HL-60 (cell line): ENCODE measurements at regions not wholly inside any gene's neighbourhood (a gene's known extent, or its start where the extent isn't known, plus 50 kb on each side); places are given as distances from the start of the nearest gene placed in this dataset.

ENCODE experiments used
- DNase-seq, 2 experiments: peaks; one replicate each; pipeline ENCODE4 v3.0.0-alpha.2; 2010 to 2020; ENCODE audit warnings: low read depth in 1 of 2, low spot score in 1 of 2
- H3K27ac ChIP-seq: fragments of 250-450 bp; sonication (Bioruptor Pico); replicated peaks from 2 replicates; pipeline ENCODE4 v1.5.1; 2020; ENCODE audit warnings: mild to moderate bottlenecking, moderate library complexity
- H3K27me3 ChIP-seq: fragments of 250-450 bp; sonication (Bioruptor Pico); 2 replicates; pipeline ENCODE4 v1.5.1; 2021; ENCODE audit warnings: mild to moderate bottlenecking, moderate library complexity; ENCODE audit not compliant: insufficient read depth, poor library complexity, severe bottlenecking
- H3K4me3 ChIP-seq: replicated peaks from 2 replicates; pipeline ENCODE4 v1.5.1; 2011; ENCODE audit warnings: mild to moderate bottlenecking, control low read depth, low read length; ENCODE audit not compliant: insufficient read depth
- GABPA ChIP-seq: IDR thresholded peaks from 2 replicates; pipeline ENCODE4 v1.6.1; 2012; ENCODE audit warnings: low read depth
- POLR2AphosphoS5 ChIP-seq: IDR thresholded peaks from 2 replicates; pipeline ENCODE4 v1.6.1; 2012; ENCODE audit warnings: low read depth
- SPI1 ChIP-seq: IDR thresholded peaks from 2 replicates; pipeline ENCODE4 v1.6.1; 2012; ENCODE audit warnings: low read depth, mild to moderate bottlenecking, borderline replicate concordance
- TF ChIP-seq, protein P1 (sequence below): IDR thresholded peaks from one replicate; pipeline ENCODE4 v1.5.1; 2011; ENCODE audit warnings: low read length, control low read depth, inconsistent platforms; ENCODE audit not compliant: insufficient read depth
- TF ChIP-seq, protein P2 (sequence below): IDR thresholded peaks from 2 replicates; pipeline ENCODE4 v1.6.1; 2012; ENCODE audit warnings: low read depth; ENCODE audit not compliant: insufficient replicate concordance

DNA sequence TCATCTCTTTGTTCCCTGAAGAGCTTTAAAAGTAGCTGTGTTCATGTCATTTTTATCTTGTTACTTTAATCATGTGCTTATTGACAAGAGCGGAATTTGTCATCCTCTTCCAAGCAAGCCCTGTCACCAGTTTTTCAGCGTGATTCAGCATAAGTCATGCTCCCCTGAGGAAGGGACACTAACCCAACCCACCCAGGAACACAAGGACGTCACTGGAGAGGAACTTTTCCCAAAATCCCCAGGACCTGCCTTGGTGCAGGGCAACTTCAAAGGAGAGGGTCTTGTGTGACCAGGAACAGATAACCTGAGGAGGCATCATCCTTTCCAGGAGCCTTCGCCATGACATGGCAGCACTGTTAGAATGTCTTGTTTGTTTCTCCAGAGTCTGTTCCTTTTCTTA, 107.1 kb upstream of the DIO3 start:
- DNase-seq = no peak
- peaks cover 19% of the 10 kb centered on the region for H3K27me3 ChIP-seq

DNA sequence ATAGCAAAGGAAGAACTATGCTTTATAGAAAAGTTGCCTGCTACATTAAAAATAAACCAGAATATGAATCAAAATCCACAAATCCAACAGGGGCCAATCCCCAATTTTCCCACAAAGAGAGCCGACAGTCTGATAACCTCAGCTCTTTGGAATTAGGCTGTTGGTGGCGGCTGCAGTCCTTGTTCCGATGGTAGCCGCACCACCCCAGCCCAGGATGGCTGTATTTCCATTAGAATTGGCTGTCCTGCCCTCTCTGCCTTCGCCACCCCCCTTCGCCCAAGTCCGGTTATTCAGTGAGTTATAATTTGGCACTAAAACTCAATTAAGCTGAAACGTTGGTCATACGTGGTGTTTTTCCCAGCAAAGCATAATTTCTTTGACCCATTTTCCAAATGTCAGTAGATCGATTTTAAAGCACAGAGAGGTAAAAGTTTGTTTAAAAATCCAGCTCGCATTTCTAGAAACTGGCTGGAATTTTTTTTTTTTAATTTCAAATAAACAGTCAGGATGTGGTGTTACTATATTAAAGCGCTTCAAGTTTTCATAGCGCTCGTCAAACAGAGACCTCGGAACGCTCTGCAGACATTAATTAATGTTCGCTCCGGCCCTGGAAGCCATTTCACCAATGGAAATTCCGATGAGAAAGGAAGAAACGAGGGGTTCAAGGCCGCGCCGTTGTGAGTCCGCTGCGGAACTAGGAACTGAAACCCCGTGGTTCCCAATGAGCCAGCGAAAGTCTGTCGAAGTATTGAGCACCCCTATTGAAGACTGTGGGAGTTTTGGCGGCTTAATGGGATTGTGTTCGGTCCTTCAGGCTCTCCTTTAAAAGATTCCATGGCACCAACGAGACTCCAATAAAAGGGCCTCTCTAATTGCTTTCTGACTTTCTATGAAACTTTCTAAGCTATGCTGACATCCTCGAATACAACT, 104.8 kb upstream of the DIO3 start:
- H3K27me3 ChIP-seq = peaks cover 31% of the 10 kb centered on the region
- H3K4me3 ChIP-seq = no peak overlapping the region
- DNase-seq = no peak

More for the DNA sequence above, 107.1 kb upstream of the DIO3 start:
- no peak overlapping the region for H3K4me3 ChIP-seq
- no peak overlapping the region for H3K27ac ChIP-seq
- TF ChIP-seq SPI1 (no peak), GABPA (no peak)
- TF ChIP-seq, protein P1, sequence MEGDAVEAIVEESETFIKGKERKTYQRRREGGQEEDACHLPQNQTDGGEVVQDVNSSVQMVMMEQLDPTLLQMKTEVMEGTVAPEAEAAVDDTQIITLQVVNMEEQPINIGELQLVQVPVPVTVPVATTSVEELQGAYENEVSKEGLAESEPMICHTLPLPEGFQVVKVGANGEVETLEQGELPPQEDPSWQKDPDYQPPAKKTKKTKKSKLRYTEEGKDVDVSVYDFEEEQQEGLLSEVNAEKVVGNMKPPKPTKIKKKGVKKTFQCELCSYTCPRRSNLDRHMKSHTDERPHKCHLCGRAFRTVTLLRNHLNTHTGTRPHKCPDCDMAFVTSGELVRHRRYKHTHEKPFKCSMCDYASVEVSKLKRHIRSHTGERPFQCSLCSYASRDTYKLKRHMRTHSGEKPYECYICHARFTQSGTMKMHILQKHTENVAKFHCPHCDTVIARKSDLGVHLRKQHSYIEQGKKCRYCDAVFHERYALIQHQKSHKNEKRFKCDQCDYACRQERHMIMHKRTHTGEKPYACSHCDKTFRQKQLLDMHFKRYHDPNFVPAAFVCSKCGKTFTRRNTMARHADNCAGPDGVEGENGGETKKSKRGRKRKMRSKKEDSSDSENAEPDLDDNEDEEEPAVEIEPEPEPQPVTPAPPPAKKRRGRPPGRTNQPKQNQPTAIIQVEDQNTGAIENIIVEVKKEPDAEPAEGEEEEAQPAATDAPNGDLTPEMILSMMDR = no peak

DNA sequence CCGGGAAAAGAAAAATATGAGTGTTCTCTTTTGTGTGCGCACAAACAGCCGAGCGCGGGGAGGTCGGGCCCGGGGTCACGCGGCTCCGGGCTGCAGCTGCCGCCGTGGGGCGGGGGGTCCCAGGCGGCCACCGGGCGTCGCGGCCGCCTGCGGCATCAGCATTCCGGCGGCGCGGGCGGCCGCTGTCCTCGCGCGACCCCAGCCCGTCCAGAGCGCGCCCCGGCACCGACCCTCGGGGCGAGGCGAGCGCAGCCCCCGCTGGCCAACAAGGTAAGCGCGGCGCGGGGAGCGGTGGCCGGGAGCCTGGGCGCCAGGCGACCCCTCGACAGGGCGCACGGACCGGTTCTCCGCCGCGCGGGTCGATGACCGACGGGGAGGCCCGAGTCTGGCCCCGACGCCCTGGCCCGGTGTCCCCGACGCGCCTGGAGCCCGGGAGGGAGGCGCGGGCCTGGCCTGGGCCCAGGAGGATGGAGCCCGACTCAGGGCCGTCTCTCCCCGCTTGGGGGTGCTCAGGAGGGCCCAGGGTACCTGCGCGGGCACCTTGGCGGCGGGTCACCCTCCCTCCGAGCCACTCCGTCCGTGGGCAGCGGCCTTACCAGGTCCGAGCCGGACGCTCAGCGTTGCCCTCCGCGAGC, 103.9 kb upstream of the DIO3 start:
- Histone ChIP-seq H3K27ac (no peak overlapping the region), H3K27me3 (peaks cover 31% of the 10 kb centered on the region), H3K4me3 (no peak overlapping the region)
- TF ChIP-seq, protein P2, sequence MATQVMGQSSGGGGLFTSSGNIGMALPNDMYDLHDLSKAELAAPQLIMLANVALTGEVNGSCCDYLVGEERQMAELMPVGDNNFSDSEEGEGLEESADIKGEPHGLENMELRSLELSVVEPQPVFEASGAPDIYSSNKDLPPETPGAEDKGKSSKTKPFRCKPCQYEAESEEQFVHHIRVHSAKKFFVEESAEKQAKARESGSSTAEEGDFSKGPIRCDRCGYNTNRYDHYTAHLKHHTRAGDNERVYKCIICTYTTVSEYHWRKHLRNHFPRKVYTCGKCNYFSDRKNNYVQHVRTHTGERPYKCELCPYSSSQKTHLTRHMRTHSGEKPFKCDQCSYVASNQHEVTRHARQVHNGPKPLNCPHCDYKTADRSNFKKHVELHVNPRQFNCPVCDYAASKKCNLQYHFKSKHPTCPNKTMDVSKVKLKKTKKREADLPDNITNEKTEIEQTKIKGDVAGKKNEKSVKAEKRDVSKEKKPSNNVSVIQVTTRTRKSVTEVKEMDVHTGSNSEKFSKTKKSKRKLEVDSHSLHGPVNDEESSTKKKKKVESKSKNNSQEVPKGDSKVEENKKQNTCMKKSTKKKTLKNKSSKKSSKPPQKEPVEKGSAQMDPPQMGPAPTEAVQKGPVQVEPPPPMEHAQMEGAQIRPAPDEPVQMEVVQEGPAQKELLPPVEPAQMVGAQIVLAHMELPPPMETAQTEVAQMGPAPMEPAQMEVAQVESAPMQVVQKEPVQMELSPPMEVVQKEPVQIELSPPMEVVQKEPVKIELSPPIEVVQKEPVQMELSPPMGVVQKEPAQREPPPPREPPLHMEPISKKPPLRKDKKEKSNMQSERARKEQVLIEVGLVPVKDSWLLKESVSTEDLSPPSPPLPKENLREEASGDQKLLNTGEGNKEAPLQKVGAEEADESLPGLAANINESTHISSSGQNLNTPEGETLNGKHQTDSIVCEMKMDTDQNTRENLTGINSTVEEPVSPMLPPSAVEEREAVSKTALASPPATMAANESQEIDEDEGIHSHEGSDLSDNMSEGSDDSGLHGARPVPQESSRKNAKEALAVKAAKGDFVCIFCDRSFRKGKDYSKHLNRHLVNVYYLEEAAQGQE = no peak
- TF ChIP-seq POLR2AphosphoS5 (no peak), SPI1 (no peak), GABPA (no peak)
- TF ChIP-seq, protein P1 = no peak
- DNase-seq = no peak

More for the DNA sequence above, 104.8 kb upstream of the DIO3 start:
- H3K27ac ChIP-seq = no peak overlapping the region
- TF ChIP-seq, protein P1 = no peak
- TF ChIP-seq POLR2AphosphoS5 = no peak
- no peak for TF ChIP-seq SPI1
- TF ChIP-seq, protein P2 = no peak
- no peak for TF ChIP-seq GABPA
